GM12878 (cell line): ENCODE measurements at regions not wholly inside any gene's neighbourhood (a gene's known extent, or its start where the extent isn't known, plus 50 kb on each side); places are given as distances from the start of the nearest gene placed in this dataset.

ENCODE experiments used
- ATAC-seq: fragments of 200-7000 bp; cut with Tn5 transposase; 3 replicates; pipeline ENCODE4 v1.9.1; 2020; ENCODE audit warnings: mild to moderate bottlenecking, moderate library complexity
- BruUV-seq: library from RNA; stranded (reverse); fragments of 400-500 nt; replicated peaks from 2 replicates; lab custom pipeline; 2021; lab: Mats Ljungman, UMichigan
- CTCF ChIA-PET: fragments of 300-600 bp; sonication (Branson Sonifier 250); formaldehyde crosslinking; extraction: SDS; loops from one replicate; lab custom pipeline; 2021; ENCODE audit warnings: inconsistent platforms; lab: Yijun Ruan, JAX
- POLR2A ChIA-PET: fragments of 350-600 bp; formaldehyde crosslinking; extraction: SDS; loops from one replicate; lab custom pipeline; 2021; ENCODE audit warnings: inconsistent platforms; lab: Charles Lee
- RAD21 ChIA-PET: fragments of 300-600 bp; sonication (Branson Sonifier 250); formaldehyde crosslinking; loops from one replicate; lab custom pipeline; 2023; ENCODE audit warnings: antibody characterized with exemption; ENCODE audit not compliant: unreplicated experiment; lab: Charles Lee
- SMC1A ChIA-PET: fragments of 300-600 bp; sonication (Branson Sonifier 250); formaldehyde crosslinking; loops from one replicate; lab custom pipeline; 2023; ENCODE audit not compliant: unreplicated experiment, uncharacterized antibody; lab: Charles Lee
- DNase-seq: peaks from one replicate; pipeline ENCODE4 v3.0.0-alpha.2; 2011; ENCODE audit warnings: low read depth, low spot score
- FAIRE-seq: peaks from 3 replicates; lab custom pipeline; 2011; peaks lifted over from hg19 to GRCh38; lab: Jason Lieb, UNC
- H2AFZ ChIP-seq: 2 replicates; pipeline ENCODE4 v1.6.0; 2011; ENCODE audit warnings: low read depth, low read length, control low read depth; ENCODE audit not compliant: control insufficient read depth
- H3K27ac ChIP-seq: 2 replicates; pipeline ENCODE4 v1.5.1; 2011; ENCODE audit warnings: control low read depth; ENCODE audit not compliant: control insufficient read depth, insufficient read depth
- H3K27me3 ChIP-seq, 2 experiments: replicated peaks in 1 of 2; 2 replicates each; pipeline versions ENCODE4 v1.6.0 to v1.6.1; 2011; ENCODE audit warnings: low read length in 1 of 2; ENCODE audit not compliant: control insufficient read depth in 2 of 2, insufficient read depth in 2 of 2
- H3K36me3 ChIP-seq, 2 experiments: 2 replicates each; pipeline ENCODE4 v1.5.1; 2011; ENCODE audit warnings: low read length in 1 of 2; ENCODE audit not compliant: control insufficient read depth in 2 of 2, insufficient read depth in 2 of 2
- H3K4me1 ChIP-seq: 2 replicates; pipeline ENCODE4 v1.6.1; 2011; ENCODE audit warnings: mild to moderate bottlenecking, low read length, moderate library complexity, mixed read lengths; ENCODE audit not compliant: control insufficient read depth, insufficient read depth
- H3K4me2 ChIP-seq: 2 replicates; pipeline ENCODE4 v1.6.0; 2011; ENCODE audit warnings: control low read depth; ENCODE audit not compliant: control insufficient read depth, insufficient read depth
- H3K4me3 ChIP-seq: fragments of 200-600 bp; sonication (generic); 2 replicates; pipeline ENCODE4 v1.5.1; 2016
- H3K79me2 ChIP-seq: 2 replicates; pipeline ENCODE4 v1.6.0; 2011; ENCODE audit warnings: low read length; ENCODE audit not compliant: control insufficient read depth, insufficient read depth
- H3K9ac ChIP-seq: 2 replicates; pipeline ENCODE4 v1.8.0; 2011; ENCODE audit warnings: low read length, control low read depth, mixed read lengths; ENCODE audit not compliant: control insufficient read depth, insufficient read depth
- H3K9me3 ChIP-seq: replicated peaks from 3 replicates; pipeline ENCODE4 v1.5.1; 2011; ENCODE audit warnings: mild to moderate bottlenecking, low read length; ENCODE audit not compliant: control insufficient read depth, insufficient read depth
- H4K20me1 ChIP-seq: 2 replicates; pipeline ENCODE4 v1.6.0; 2011; ENCODE audit not compliant: control insufficient read depth, insufficient read depth
- BCLAF1 ChIP-seq: fragments of 450-650 bp; IDR thresholded peaks from 2 replicates; pipeline ENCODE4 v1.6.1; 2017; ENCODE audit warnings: antibody characterized with exemption, mild to moderate bottlenecking, moderate library complexity
- BHLHE40 ChIP-seq, 2 experiments: fragments of 450-650 bp in 1 of 2; IDR thresholded peaks; 2 replicates each; pipeline ENCODE4 v1.6.1; 2011 to 2017; ENCODE audit warnings: low read depth in 2 of 2, borderline replicate concordance in 1 of 2, improper control_type of control experiment in 1 of 2, low read length in 1 of 2, mild to moderate bottlenecking in 1 of 2
- IKZF1 ChIP-seq: fragments of 450-650 bp; conservative IDR thresholded peaks from 2 replicates; pipeline ENCODE4 v1.6.1; 2017; ENCODE audit warnings: antibody characterized with exemption, mild to moderate bottlenecking
- MAX ChIP-seq: IDR thresholded peaks from 2 replicates; pipeline ENCODE4 v1.6.1; 2012; ENCODE audit warnings: low read depth, low read length, improper control_type of control experiment
- NRF1 ChIP-seq: conservative IDR thresholded peaks from 2 replicates; pipeline ENCODE4 v1.6.1; 2011; ENCODE audit warnings: mild to moderate bottlenecking, low read depth, low read length, improper control_type of control experiment
- SIN3A ChIP-seq: IDR thresholded peaks from 2 replicates; pipeline ENCODE4 v1.6.1; 2012; ENCODE audit warnings: low read depth, low read length, improper control_type of control experiment
- SMARCA5 ChIP-seq: fragments of 450-650 bp; IDR thresholded peaks from 2 replicates; pipeline ENCODE4 v1.6.1; 2017; ENCODE audit warnings: mild to moderate bottlenecking
- TCF12 ChIP-seq: IDR thresholded peaks from 2 replicates; pipeline ENCODE4 v1.6.1; 2011; ENCODE audit warnings: low read depth, mild to moderate bottlenecking, low read length
- TCF7 ChIP-seq: IDR thresholded peaks from 2 replicates; pipeline ENCODE4 v1.6.1; 2014; ENCODE audit warnings: antibody characterized with exemption, borderline replicate concordance
- USF1 ChIP-seq: IDR thresholded peaks from 2 replicates; pipeline ENCODE4 v1.6.1; 2011; ENCODE audit warnings: borderline replicate concordance, low read depth, mild to moderate bottlenecking, moderate library complexity, mixed read lengths, low read length; ENCODE audit not compliant: insufficient read depth; ENCODE audit errors: extremely low read length
- YBX1 ChIP-seq: fragments of 450-650 bp; IDR thresholded peaks from 2 replicates; pipeline ENCODE4 v1.6.1; 2016; ENCODE audit warnings: antibody characterized with exemption
- ZNF687 ChIP-seq: fragments of 450-650 bp; IDR thresholded peaks from 2 replicates; pipeline ENCODE4 v1.6.1; 2017; ENCODE audit warnings: mild to moderate bottlenecking, moderate library complexity
- WGBS: methylation state at CpG from one replicate; pipeline ENCODE4 v1.1.6; 2016; ENCODE audit warnings: low lambda C conversion rate; ENCODE audit not compliant: insufficient replicate concordance, insufficient coverage; ENCODE audit errors: missing lambda C conversion rate; 5-methylcytosine and 5-hydroxymethylcytosine counted together
- in situ Hi-C: fragments of 300-500 bp; cut with MboI; formaldehyde crosslinking; loops from 9 replicates; pipeline ENCODE4 v1.14.3; 2018; ENCODE audit warnings: mixed read lengths
- intact Hi-C: fragments of 100-400 bp; cut with micrococcal nuclease; formaldehyde crosslinking; loops from one replicate; pipeline ENCODE4 v1.14.2; 2022; ENCODE audit not compliant: unreplicated experiment
- TF ChIP-seq, protein P1 (sequence below): fragments of 450-650 bp; IDR thresholded peaks from 2 replicates; pipeline ENCODE4 v1.6.1; 2017; ENCODE audit warnings: mild to moderate bottlenecking, low read depth, inconsistent platforms; ENCODE audit not compliant: poor library complexity, severe bottlenecking

GRCh38 chr9:21690561-21690960 lies 111.9 kb upstream of the MTAP start:
- WGBS = 57% methylated on average over 3 of the region's 3 CpGs
- in situ Hi-C loops = no loop called here

More at GRCh38 chr9:21690561-21690960, 111.9 kb upstream of the MTAP start:
- Histone ChIP-seq H3K4me1 (no peaks in the 10 kb centered on the region), H3K27ac (no peak overlapping the region), H2AFZ (no peak overlapping the region), H3K27me3 (no peaks in the 10 kb centered on the region; a peak in 2 of 4 replicates), H3K4me3 (no peak overlapping the region), H3K36me3 (no peaks in the 10 kb centered on the region), H3K79me2 (no peaks in the 10 kb centered on the region), H4K20me1 (no peaks in the 10 kb centered on the region), H3K9ac (no peak overlapping the region), H3K4me2 (no peak overlapping the region), H3K9me3 (no peaks in the 10 kb centered on the region)
- BruUV-seq = no TSS peak
- POLR2A ChIA-PET = no interaction called here
- RAD21 ChIA-PET = no interaction called here
- FAIRE-seq = no peak
- no peak for DNase-seq
- TF ChIP-seq IKZF1 (no peak), TCF7 (no peak), BCLAF1 (no peak), NRF1 (no peak), BHLHE40 (IDR thresholded peaks at IDR 0.05; ENCODE audit: borderline replicate concordance in 1 of 2, low read depth in 2 of 2, low read length in 1 of 2) (no peak), SMARCA5 (no peak), TCF12 (no peak), SIN3A (no peak), MAX (no peak), USF1 (no peak), YBX1 (no peak), ZNF687 (no peak)
- TF ChIP-seq, protein P1, sequence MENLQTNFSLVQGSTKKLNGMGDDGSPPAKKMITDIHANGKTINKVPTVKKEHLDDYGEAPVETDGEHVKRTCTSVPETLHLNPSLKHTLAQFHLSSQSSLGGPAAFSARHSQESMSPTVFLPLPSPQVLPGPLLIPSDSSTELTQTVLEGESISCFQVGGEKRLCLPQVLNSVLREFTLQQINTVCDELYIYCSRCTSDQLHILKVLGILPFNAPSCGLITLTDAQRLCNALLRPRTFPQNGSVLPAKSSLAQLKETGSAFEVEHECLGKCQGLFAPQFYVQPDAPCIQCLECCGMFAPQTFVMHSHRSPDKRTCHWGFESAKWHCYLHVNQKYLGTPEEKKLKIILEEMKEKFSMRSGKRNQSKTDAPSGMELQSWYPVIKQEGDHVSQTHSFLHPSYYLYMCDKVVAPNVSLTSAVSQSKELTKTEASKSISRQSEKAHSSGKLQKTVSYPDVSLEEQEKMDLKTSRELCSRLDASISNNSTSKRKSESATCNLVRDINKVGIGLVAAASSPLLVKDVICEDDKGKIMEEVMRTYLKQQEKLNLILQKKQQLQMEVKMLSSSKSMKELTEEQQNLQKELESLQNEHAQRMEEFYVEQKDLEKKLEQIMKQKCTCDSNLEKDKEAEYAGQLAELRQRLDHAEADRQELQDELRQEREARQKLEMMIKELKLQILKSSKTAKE = no peak
- CTCF ChIA-PET = no interaction called here
- no peak for ATAC-seq
- intact Hi-C loops = no loop called here
- SMC1A ChIA-PET = no interaction called here
